ENCODE measurements at regions not wholly inside any gene's neighbourhood (a gene's known extent, or its start where the extent isn't known, plus 50 kb on each side); places are given as distances from the start of the nearest gene placed in this dataset.
A peak's percentile ranks its signal among the peaks of the same experiment; 100 is the strongest.

GRCh38 chr2:81213598-81213997 is 909.0 kb upstream of the LRRTM1 start:
- no peak for DNase-seq (ENCODE audit: low read depth)

GRCh38 chr2:81206216-81206615 is 901.7 kb upstream of the LRRTM1 start:
- no peak for DNase-seq (ENCODE audit: low read depth)

- DNase-seq (ENCODE audit: low read depth) = no peak
Measured at GRCh38 chr2:81196933-81197628, 892.5 kb upstream of the LRRTM1 start.

GRCh38 chr2:81196383-81196851 is 891.9 kb upstream of the LRRTM1 start:
- DNase-seq (ENCODE audit: low read depth) = no peak

GRCh38 chr2:81195774-81196382 is 891.3 kb upstream of the LRRTM1 start:
- DNase-seq (ENCODE audit: low read depth) = no peak

GRCh38 chr2:81195017-81195773 is 890.6 kb upstream of the LRRTM1 start:
- DNase-seq (ENCODE audit: low read depth) = no peak

- no peak for DNase-seq (ENCODE audit: low read depth)
Measured at GRCh38 chr2:81194581-81194980, 890.0 kb upstream of the LRRTM1 start.

GRCh38 chr2:81194176-81194575 is 889.6 kb upstream of the LRRTM1 start:
- DNase-seq (ENCODE audit: low read depth) = no peak

GRCh38 chr2:81181845-81182244 is 877.3 kb upstream of the LRRTM1 start:
- DNase-seq (ENCODE audit: low read depth) = no peak

GRCh38 chr2:81171447-81171846 is 866.9 kb upstream of the LRRTM1 start:
- DNase-seq (ENCODE audit: low read depth) = no peak

- no peak for DNase-seq (ENCODE audit: low read depth)
Measured at GRCh38 chr2:81163583-81163982, 859.0 kb upstream of the LRRTM1 start.

GRCh38 chr2:81158505-81158904 is 854.0 kb upstream of the LRRTM1 start:
- DNase-seq (ENCODE audit: low read depth) = no peak

GRCh38 chr2:81148323-81148722 is 843.8 kb upstream of the LRRTM1 start:
- DNase-seq (ENCODE audit: low read depth) = no peak

- no peak for DNase-seq (ENCODE audit: low read depth)
Measured at GRCh38 chr2:81136296-81136695, 831.7 kb upstream of the LRRTM1 start.

GRCh38 chr2:81097361-81097760 is 792.8 kb upstream of the LRRTM1 start:
- no peak for DNase-seq (ENCODE audit: low read depth)

- no peak for DNase-seq (ENCODE audit: low read depth)
Measured at GRCh38 chr2:81093031-81093430, 788.5 kb upstream of the LRRTM1 start.

- DNase-seq (ENCODE audit: low read depth) = peak; percentile 58
Measured at GRCh38 chr2:81087646-81088045, 783.1 kb upstream of the LRRTM1 start.

GRCh38 chr2:81084101-81084500 is 779.5 kb upstream of the LRRTM1 start:
- DNase-seq (ENCODE audit: low read depth) = peak; percentile 55

- no peak for DNase-seq (ENCODE audit: low read depth)
Measured at GRCh38 chr2:81078631-81079030, 774.1 kb upstream of the LRRTM1 start.

- no peak for DNase-seq (ENCODE audit: low read depth)
Measured at GRCh38 chr2:81078102-81078501, 773.5 kb upstream of the LRRTM1 start.

- DNase-seq (ENCODE audit: low read depth) = peak; percentile 37
Measured at GRCh38 chr2:81077396-81077795, 772.8 kb upstream of the LRRTM1 start.

GRCh38 chr2:81073412-81073811 is 768.9 kb upstream of the LRRTM1 start:
- DNase-seq (ENCODE audit: low read depth) = no peak

- DNase-seq (ENCODE audit: low read depth) = no peak
Measured at GRCh38 chr2:81068144-81068543, 763.6 kb upstream of the LRRTM1 start.
